ENCODE measurements at regions not wholly inside any gene's neighbourhood (a gene's known extent, or its start where the extent isn't known, plus 50 kb on each side); places are given as distances from the start of the nearest gene placed in this dataset.
"Not testable (repeated sequence)": the region's sequence is repeated elsewhere in the genome, so short reads cannot be mapped to it uniquely, and the experiment has no call there.

- POLR2A ChIA-PET: no interaction called here
- Histone ChIP-seq H3K36me3 (ENCODE audit: control insufficient read depth in 4 of 4, insufficient read depth in 4 of 4, low read length in 3 of 4) (no peaks in the 10 kb centered on the region), H3K4me1 (ENCODE audit: control extremely low read depth in 1 of 4, control insufficient read depth in 4 of 4, insufficient read depth in 4 of 4, low read length in 3 of 4) (peaks cover 0 to 8% (median 1%) of the 10 kb centered on the region in 4 experiments), H3K4me3 (ENCODE audit: control insufficient read depth in 1 of 7, extremely low read depth in 1 of 7, insufficient read depth in 4 of 7, low read depth in 2 of 7, low read length in 6 of 7) (no peak overlapping the region), H3K9me3 (ENCODE audit: control extremely low read depth in 1 of 5, control insufficient read depth in 4 of 5, insufficient read depth in 2 of 5, low read depth in 1 of 5, low read length in 4 of 5) (no peaks in the 10 kb centered on the region), H3K27me3 (replicated peaks in 2 of 5; ENCODE audit: control insufficient read depth in 4 of 5, insufficient read depth in 5 of 5, low read length in 4 of 5) (no peaks in the 10 kb centered on the region), H3K27ac (ENCODE audit: insufficient read depth in 1 of 2, low read depth in 1 of 2, low read length in 2 of 2, poor library complexity in 1 of 2, severe bottlenecking in 2 of 2) (no peak overlapping the region)
- CTCF ChIA-PET: no interaction called here
- 93% methylated on average over 1 of the region's 3 CpGs for WGBS (ENCODE audit: insufficient coverage)
- DNase-seq: peak in 1 of 3 donors; percentile 8
Measured at GRCh38 chr11:89613911-89614310, 96.2 kb upstream of the TRIM77 start.

GRCh38 chr11:89614428-89614827 is 95.7 kb upstream of the TRIM77 start:
- H3K4me3 ChIP-seq (ENCODE audit: control insufficient read depth in 1 of 7, extremely low read depth in 1 of 7, insufficient read depth in 4 of 7, low read depth in 2 of 7, low read length in 6 of 7); H3K4me1 ChIP-seq (ENCODE audit: control extremely low read depth in 1 of 4, control insufficient read depth in 4 of 4, insufficient read depth in 4 of 4, low read length in 3 of 4); H3K36me3 ChIP-seq (ENCODE audit: control insufficient read depth in 4 of 4, insufficient read depth in 4 of 4, low read length in 3 of 4); H3K27ac ChIP-seq (ENCODE audit: insufficient read depth in 1 of 2, low read depth in 1 of 2, low read length in 2 of 2, poor library complexity in 1 of 2, severe bottlenecking in 2 of 2); CTCF ChIA-PET; POLR2A ChIA-PET; H3K9me3 ChIP-seq (ENCODE audit: control extremely low read depth in 1 of 5, control insufficient read depth in 4 of 5, insufficient read depth in 2 of 5, low read depth in 1 of 5, low read length in 4 of 5); H3K27me3 ChIP-seq (replicated peaks in 2 of 5; ENCODE audit: control insufficient read depth in 4 of 5, insufficient read depth in 5 of 5, low read length in 4 of 5): not testable (repeated sequence)
- 40% methylated on average over 1 of the region's 5 CpGs for WGBS (ENCODE audit: insufficient coverage)
- peak in 2 of 3 donors; percentile 1 for DNase-seq

- CTCF ChIA-PET, POLR2A ChIA-PET: not testable (repeated sequence)
- WGBS (ENCODE audit: insufficient coverage): no CpG with 5 or more reads among the region's 1 CpG
Measured at GRCh38 chr11:89615642-89616041, 94.5 kb upstream of the TRIM77 start.

GRCh38 chr11:89616161-89616560 is 93.9 kb upstream of the TRIM77 start:
- CTCF ChIA-PET; H3K9me3 ChIP-seq (ENCODE audit: control extremely low read depth in 1 of 5, control insufficient read depth in 4 of 5, insufficient read depth in 2 of 5, low read depth in 1 of 5, low read length in 4 of 5); DNase-seq; H3K36me3 ChIP-seq (ENCODE audit: control insufficient read depth in 4 of 4, insufficient read depth in 4 of 4, low read length in 3 of 4); H3K4me3 ChIP-seq (ENCODE audit: control insufficient read depth in 1 of 7, extremely low read depth in 1 of 7, insufficient read depth in 4 of 7, low read depth in 2 of 7, low read length in 6 of 7); POLR2A ChIA-PET; H3K27me3 ChIP-seq (replicated peaks in 2 of 5; ENCODE audit: control insufficient read depth in 4 of 5, insufficient read depth in 5 of 5, low read length in 4 of 5); H3K27ac ChIP-seq (ENCODE audit: insufficient read depth in 1 of 2, low read depth in 1 of 2, low read length in 2 of 2, poor library complexity in 1 of 2, severe bottlenecking in 2 of 2); H3K4me1 ChIP-seq (ENCODE audit: control extremely low read depth in 1 of 4, control insufficient read depth in 4 of 4, insufficient read depth in 4 of 4, low read length in 3 of 4): not testable (repeated sequence)
- WGBS (ENCODE audit: insufficient coverage): no CpG with 5 or more reads among the region's 3 CpGs

More at GRCh38 chr11:89615642-89616041, 94.5 kb upstream of the TRIM77 start:
- H3K36me3 ChIP-seq (ENCODE audit: control insufficient read depth in 4 of 4, insufficient read depth in 4 of 4, low read length in 3 of 4); H3K27ac ChIP-seq (ENCODE audit: insufficient read depth in 1 of 2, low read depth in 1 of 2, low read length in 2 of 2, poor library complexity in 1 of 2, severe bottlenecking in 2 of 2); H3K4me1 ChIP-seq (ENCODE audit: control extremely low read depth in 1 of 4, control insufficient read depth in 4 of 4, insufficient read depth in 4 of 4, low read length in 3 of 4); H3K4me3 ChIP-seq (ENCODE audit: control insufficient read depth in 1 of 7, extremely low read depth in 1 of 7, insufficient read depth in 4 of 7, low read depth in 2 of 7, low read length in 6 of 7); DNase-seq; H3K27me3 ChIP-seq (replicated peaks in 2 of 5; ENCODE audit: control insufficient read depth in 4 of 5, insufficient read depth in 5 of 5, low read length in 4 of 5); H3K9me3 ChIP-seq (ENCODE audit: control extremely low read depth in 1 of 5, control insufficient read depth in 4 of 5, insufficient read depth in 2 of 5, low read depth in 1 of 5, low read length in 4 of 5): not testable (repeated sequence)

GRCh38 chr11:89616999-89617602 is 93.0 kb upstream of the TRIM77 start:
- H3K4me3 ChIP-seq (ENCODE audit: control insufficient read depth in 1 of 7, extremely low read depth in 1 of 7, insufficient read depth in 4 of 7, low read depth in 2 of 7, low read length in 6 of 7); H3K27me3 ChIP-seq (replicated peaks in 2 of 5; ENCODE audit: control insufficient read depth in 4 of 5, insufficient read depth in 5 of 5, low read length in 4 of 5); CTCF ChIA-PET; H3K36me3 ChIP-seq (ENCODE audit: control insufficient read depth in 4 of 4, insufficient read depth in 4 of 4, low read length in 3 of 4); H3K9me3 ChIP-seq (ENCODE audit: control extremely low read depth in 1 of 5, control insufficient read depth in 4 of 5, insufficient read depth in 2 of 5, low read depth in 1 of 5, low read length in 4 of 5); POLR2A ChIA-PET; H3K4me1 ChIP-seq (ENCODE audit: control extremely low read depth in 1 of 4, control insufficient read depth in 4 of 4, insufficient read depth in 4 of 4, low read length in 3 of 4); H3K27ac ChIP-seq (ENCODE audit: insufficient read depth in 1 of 2, low read depth in 1 of 2, low read length in 2 of 2, poor library complexity in 1 of 2, severe bottlenecking in 2 of 2): not testable (repeated sequence)
- WGBS (ENCODE audit: insufficient coverage): 89% methylated on average over 1 of the region's 1 CpG
- DNase-seq: peak in 2 of 3 donors; percentile 12 to 17

GRCh38 chr11:89620721-89621120 is 89.4 kb upstream of the TRIM77 start:
- H3K36me3 ChIP-seq (ENCODE audit: control insufficient read depth in 4 of 4, insufficient read depth in 4 of 4, low read length in 3 of 4); H3K9me3 ChIP-seq (ENCODE audit: control extremely low read depth in 1 of 5, control insufficient read depth in 4 of 5, insufficient read depth in 2 of 5, low read depth in 1 of 5, low read length in 4 of 5); H3K27ac ChIP-seq (ENCODE audit: insufficient read depth in 1 of 2, low read depth in 1 of 2, low read length in 2 of 2, poor library complexity in 1 of 2, severe bottlenecking in 2 of 2); H3K27me3 ChIP-seq (replicated peaks in 2 of 5; ENCODE audit: control insufficient read depth in 4 of 5, insufficient read depth in 5 of 5, low read length in 4 of 5); POLR2A ChIA-PET; CTCF ChIA-PET; H3K4me3 ChIP-seq (ENCODE audit: control insufficient read depth in 1 of 7, extremely low read depth in 1 of 7, insufficient read depth in 4 of 7, low read depth in 2 of 7, low read length in 6 of 7); DNase-seq; H3K4me1 ChIP-seq (ENCODE audit: control extremely low read depth in 1 of 4, control insufficient read depth in 4 of 4, insufficient read depth in 4 of 4, low read length in 3 of 4): not testable (repeated sequence)
- no CpG with 5 or more reads among the region's 3 CpGs for WGBS (ENCODE audit: insufficient coverage)

- CTCF ChIA-PET: no interaction called here
- H3K9me3 ChIP-seq (ENCODE audit: control extremely low read depth in 1 of 5, control insufficient read depth in 4 of 5, insufficient read depth in 2 of 5, low read depth in 1 of 5, low read length in 4 of 5): no peaks in the 10 kb centered on the region
- no peak overlapping the region for H3K4me3 ChIP-seq (ENCODE audit: control insufficient read depth in 1 of 7, extremely low read depth in 1 of 7, insufficient read depth in 4 of 7, low read depth in 2 of 7, low read length in 6 of 7)
- 100% methylated on average over 1 of the region's 6 CpGs for WGBS (ENCODE audit: insufficient coverage)
- H3K4me1 ChIP-seq (ENCODE audit: control extremely low read depth in 1 of 4, control insufficient read depth in 4 of 4, insufficient read depth in 4 of 4, low read length in 3 of 4): no peaks in the 10 kb centered on the region
- DNase-seq: peak in 1 of 3 donors; percentile 7
- POLR2A ChIA-PET: no interaction called here
- no peaks in the 10 kb centered on the region for H3K27me3 ChIP-seq (replicated peaks in 2 of 5; ENCODE audit: control insufficient read depth in 4 of 5, insufficient read depth in 5 of 5, low read length in 4 of 5)
- no peak overlapping the region for H3K27ac ChIP-seq (ENCODE audit: insufficient read depth in 1 of 2, low read depth in 1 of 2, low read length in 2 of 2, poor library complexity in 1 of 2, severe bottlenecking in 2 of 2)
- H3K36me3 ChIP-seq (ENCODE audit: control insufficient read depth in 4 of 4, insufficient read depth in 4 of 4, low read length in 3 of 4): no peaks in the 10 kb centered on the region
Measured at GRCh38 chr11:89625171-89625570, 84.9 kb upstream of the TRIM77 start.
